ENCODE measurements at regions not wholly inside any gene's neighbourhood (a gene's known extent, or its start where the extent isn't known, plus 50 kb on each side); places are given as distances from the start of the nearest gene placed in this dataset.

GRCh38 chr12:105581420-105581819, 250.9 kb downstream of the C12orf75 start:
- DNase-seq (ENCODE audit: low read depth), result no peak
- ChIA-PET POLR2A (no interaction called here), CTCF (no interaction called here)
- Histone ChIP-seq H3K4me3 (ENCODE audit: low read depth, low read length) (no peak overlapping the region), H3K27me3 (ENCODE audit: control insufficient read depth, insufficient read depth, low read length) (no peaks in the 10 kb centered on the region; the same call in 1 of the 2 replicates), H3K36me3 (ENCODE audit: control insufficient read depth, insufficient read depth, low read length) (no peaks in the 10 kb centered on the region)
- TF ChIP-seq, protein P1, sequence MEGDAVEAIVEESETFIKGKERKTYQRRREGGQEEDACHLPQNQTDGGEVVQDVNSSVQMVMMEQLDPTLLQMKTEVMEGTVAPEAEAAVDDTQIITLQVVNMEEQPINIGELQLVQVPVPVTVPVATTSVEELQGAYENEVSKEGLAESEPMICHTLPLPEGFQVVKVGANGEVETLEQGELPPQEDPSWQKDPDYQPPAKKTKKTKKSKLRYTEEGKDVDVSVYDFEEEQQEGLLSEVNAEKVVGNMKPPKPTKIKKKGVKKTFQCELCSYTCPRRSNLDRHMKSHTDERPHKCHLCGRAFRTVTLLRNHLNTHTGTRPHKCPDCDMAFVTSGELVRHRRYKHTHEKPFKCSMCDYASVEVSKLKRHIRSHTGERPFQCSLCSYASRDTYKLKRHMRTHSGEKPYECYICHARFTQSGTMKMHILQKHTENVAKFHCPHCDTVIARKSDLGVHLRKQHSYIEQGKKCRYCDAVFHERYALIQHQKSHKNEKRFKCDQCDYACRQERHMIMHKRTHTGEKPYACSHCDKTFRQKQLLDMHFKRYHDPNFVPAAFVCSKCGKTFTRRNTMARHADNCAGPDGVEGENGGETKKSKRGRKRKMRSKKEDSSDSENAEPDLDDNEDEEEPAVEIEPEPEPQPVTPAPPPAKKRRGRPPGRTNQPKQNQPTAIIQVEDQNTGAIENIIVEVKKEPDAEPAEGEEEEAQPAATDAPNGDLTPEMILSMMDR (IDR thresholded peaks at IDR 0.05; ENCODE audit: insufficient read depth, low read depth, low read length), result no peak

GRCh38 chr12:105585107-105585506, 254.6 kb downstream of the C12orf75 start:
- TF ChIP-seq, protein P1 (IDR thresholded peaks at IDR 0.05; ENCODE audit: insufficient read depth, low read depth, low read length), result no peak
- CTCF ChIA-PET, result interaction anchor here (1.3 kb wide), 1 partner anchor 165 kb away, joined by 4 read pairs; no protein-coding TSS in a partner anchor
- no peak overlapping the region for H3K4me3 ChIP-seq (ENCODE audit: low read depth, low read length)
- no peak for DNase-seq (ENCODE audit: low read depth)
- H3K27me3 ChIP-seq (ENCODE audit: control insufficient read depth, insufficient read depth, low read length), result no peaks in the 10 kb centered on the region; the same call in 1 of the 2 replicates
- no peaks in the 10 kb centered on the region for H3K36me3 ChIP-seq (ENCODE audit: control insufficient read depth, insufficient read depth, low read length)
- POLR2A ChIA-PET, result no interaction called here

DNA sequence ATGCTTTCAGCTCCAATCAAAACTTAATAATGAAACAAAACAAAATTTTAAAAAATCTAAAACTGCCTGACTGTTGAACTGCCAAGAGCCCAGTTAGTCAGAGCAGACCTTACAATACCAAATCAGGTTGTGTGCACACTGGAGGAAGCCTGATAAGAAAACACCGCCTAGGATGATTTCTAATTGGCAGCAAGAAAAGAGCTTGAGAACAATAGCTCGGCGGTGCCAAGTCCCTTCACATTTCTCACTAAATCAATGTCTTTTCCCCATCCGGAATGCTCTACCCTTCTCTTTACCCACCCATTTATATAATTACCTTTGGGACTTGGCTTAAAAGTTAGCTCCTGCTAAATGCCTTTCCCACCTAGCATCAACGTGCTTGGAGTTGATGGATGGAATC, 256.7 kb downstream of the C12orf75 start:
- TF ChIP-seq, protein P1 (IDR thresholded peaks at IDR 0.05; ENCODE audit: insufficient read depth, low read depth, low read length), result no peak
- no peak for DNase-seq (ENCODE audit: low read depth)
- Histone ChIP-seq H3K36me3 (ENCODE audit: control insufficient read depth, insufficient read depth, low read length) (no peaks in the 10 kb centered on the region), H3K27me3 (ENCODE audit: control insufficient read depth, insufficient read depth, low read length) (no peaks in the 10 kb centered on the region), H3K4me3 (ENCODE audit: low read depth, low read length) (no peak overlapping the region)
- ChIA-PET CTCF (interaction anchor here (1.0 kb wide), 1 partner anchor 36 kb away, joined by 3 read pairs; no protein-coding TSS in a partner anchor), POLR2A (no interaction called here)

GRCh38 chr12:105588106-105588505, 257.6 kb downstream of the C12orf75 start:
- Histone ChIP-seq H3K36me3 (ENCODE audit: control insufficient read depth, insufficient read depth, low read length) (no peaks in the 10 kb centered on the region), H3K27me3 (ENCODE audit: control insufficient read depth, insufficient read depth, low read length) (no peaks in the 10 kb centered on the region), H3K4me3 (ENCODE audit: low read depth, low read length) (no peak overlapping the region)
- ChIA-PET POLR2A (no interaction called here), CTCF (no interaction called here)
- no peak for DNase-seq (ENCODE audit: low read depth)
- TF ChIP-seq, protein P1 (IDR thresholded peaks at IDR 0.05; ENCODE audit: insufficient read depth, low read depth, low read length), result no peak

GRCh38 chr12:105590571-105590970, 260.1 kb downstream of the C12orf75 start:
- no peak for DNase-seq (ENCODE audit: low read depth)
- H3K27me3 ChIP-seq (ENCODE audit: control insufficient read depth, insufficient read depth, low read length), result 0 out of 2 replicates have a peak, but pooled peaks cover 2% of the 10 kb centered on the region
- TF ChIP-seq, protein P1 (IDR thresholded peaks at IDR 0.05; ENCODE audit: insufficient read depth, low read depth, low read length), result no peak
- CTCF ChIA-PET, result interaction anchor here (1.2 kb wide), 1 partner anchor 18 kb away, joined by 3 read pairs; no protein-coding TSS in a partner anchor
- POLR2A ChIA-PET, result no interaction called here
- H3K36me3 ChIP-seq (ENCODE audit: control insufficient read depth, insufficient read depth, low read length), result no peaks in the 10 kb centered on the region
- no peak overlapping the region for H3K4me3 ChIP-seq (ENCODE audit: low read depth, low read length)
